WERI-Rb-1 (cell line): ENCODE measurements at regions not wholly inside any gene's neighbourhood (a gene's known extent, or its start where the extent isn't known, plus 50 kb on each side); places are given as distances from the start of the nearest gene placed in this dataset.

ENCODE experiments used
- DNase-seq: peaks from one replicate; pipeline ENCODE4 v3.0.0-alpha.2; 2020
- H3K27ac ChIP-seq: fragments of 250-450 bp; sonication (Bioruptor Pico); 2 replicates; pipeline ENCODE4 v1.5.1; 2020; ENCODE audit warnings: mild to moderate bottlenecking, moderate library complexity
- H3K27me3 ChIP-seq: fragments of 250-450 bp; sonication (Bioruptor Pico); 2 replicates; pipeline ENCODE4 v1.5.1; 2021; ENCODE audit warnings: mild to moderate bottlenecking, low read depth, moderate library complexity; ENCODE audit not compliant: insufficient read depth, severe bottlenecking
- H3K36me3 ChIP-seq: fragments of 250-450 bp; sonication (Bioruptor Pico); 2 replicates; pipeline ENCODE4 v1.5.1; 2020; ENCODE audit warnings: mild to moderate bottlenecking, moderate library complexity
- H3K4me3 ChIP-seq: 2 replicates; pipeline ENCODE4 v1.5.1; 2011; ENCODE audit warnings: low read depth, mild to moderate bottlenecking, control low read depth, low read length
- H3K9me3 ChIP-seq: fragments of 250-450 bp; sonication (Bioruptor Pico); 2 replicates; pipeline ENCODE4 v1.5.1; 2021; ENCODE audit warnings: mild to moderate bottlenecking, moderate library complexity; ENCODE audit not compliant: severe bottlenecking
- CTCF ChIP-seq: IDR thresholded peaks from 2 replicates; pipeline ENCODE4 v1.5.1; 2011; ENCODE audit warnings: low read depth, mild to moderate bottlenecking, control low read depth, inconsistent platforms, low read length

- no peaks in the 10 kb centered on the region for H3K36me3 ChIP-seq
- H3K9me3 ChIP-seq, result no peaks in the 10 kb centered on the region
- H3K4me3 ChIP-seq, result no peak overlapping the region
- no peak overlapping the region for H3K27ac ChIP-seq
- DNase-seq, result no peak
- no peak for TF ChIP-seq CTCF
- H3K27me3 ChIP-seq, result no peaks in the 10 kb centered on the region
Observed at GRCh38 chr4:19752599-19752998, 499.1 kb upstream of the SLIT2 start.

- Histone ChIP-seq H3K27me3 (no peaks in the 10 kb centered on the region), H3K36me3 (no peaks in the 10 kb centered on the region), H3K27ac (no peak overlapping the region), H3K9me3 (no peaks in the 10 kb centered on the region), H3K4me3 (no peak overlapping the region)
- DNase-seq, result no peak
- TF ChIP-seq CTCF, result no peak
Observed at GRCh38 chr4:19748519-19749479, 502.9 kb upstream of the SLIT2 start.

GRCh38 chr4:19746377-19746776 lies 505.3 kb upstream of the SLIT2 start:
- Histone ChIP-seq H3K36me3 (no peaks in the 10 kb centered on the region), H3K27ac (no peak overlapping the region), H3K27me3 (no peaks in the 10 kb centered on the region), H3K9me3 (no peaks in the 10 kb centered on the region), H3K4me3 (no peak overlapping the region)
- TF ChIP-seq CTCF, result no peak
- DNase-seq, result no peak

- Histone ChIP-seq H3K36me3 (no peaks in the 10 kb centered on the region), H3K27ac (no peak overlapping the region), H3K27me3 (no peaks in the 10 kb centered on the region), H3K4me3 (no peak overlapping the region), H3K9me3 (no peaks in the 10 kb centered on the region)
- no peak for TF ChIP-seq CTCF
- DNase-seq, result no peak
Observed at GRCh38 chr4:19743115-19743638, 508.5 kb upstream of the SLIT2 start.

GRCh38 chr4:19739101-19739651 lies 512.5 kb upstream of the SLIT2 start:
- no peaks in the 10 kb centered on the region for H3K9me3 ChIP-seq
- no peak overlapping the region for H3K27ac ChIP-seq
- no peak for TF ChIP-seq CTCF
- H3K27me3 ChIP-seq, result no peaks in the 10 kb centered on the region
- H3K36me3 ChIP-seq, result no peaks in the 10 kb centered on the region
- no peak for DNase-seq
- H3K4me3 ChIP-seq, result no peak overlapping the region
